HG02981 (cell line): ENCODE measurements at regions not wholly inside any gene's neighbourhood (a gene's known extent, or its start where the extent isn't known, plus 50 kb on each side); places are given as distances from the start of the nearest gene placed in this dataset.
"Not testable (repeated sequence)": the region's sequence is repeated elsewhere in the genome, so short reads cannot be mapped to it uniquely, and the experiment has no call there.

Experiments used
- ATAC-seq: cut with Tn5 transposase; IDR thresholded peaks from one replicate; pipeline ENCODE4 v1.9.1; 2021; ENCODE audit warnings: mild to moderate bottlenecking, moderate library complexity; ENCODE audit not compliant: unreplicated experiment

- ATAC-seq, result no peak
Observed at GRCh38 chr16:47920709-47921108, 235.1 kb downstream of the ABCC12 start.

- no peak for ATAC-seq
Observed at GRCh38 chr16:47917118-47917517, 238.7 kb downstream of the ABCC12 start.

GRCh38 chr16:47916266-47916665 is 239.5 kb downstream of the ABCC12 start:
- no peak for ATAC-seq

GRCh38 chr16:47907109-47907508 is 248.7 kb downstream of the ABCC12 start:
- ATAC-seq, result no peak

- ATAC-seq, result no peak
Observed at GRCh38 chr16:47905771-47906170, 250.0 kb downstream of the ABCC12 start.

- ATAC-seq, result no peak
Observed at GRCh38 chr16:47904691-47905090, 251.1 kb downstream of the ABCC12 start.

GRCh38 chr16:47903470-47903869 is 252.3 kb downstream of the ABCC12 start:
- ATAC-seq, result no peak

- not testable (repeated sequence) for ATAC-seq
Observed at GRCh38 chr16:47897105-47897504, 258.7 kb downstream of the ABCC12 start.

GRCh38 chr16:47895146-47895545 is 260.6 kb downstream of the ABCC12 start:
- no peak for ATAC-seq

GRCh38 chr16:47892999-47893398 is 262.8 kb downstream of the ABCC12 start:
- ATAC-seq, result no peak

GRCh38 chr16:47888734-47889133 is 267.1 kb downstream of the ABCC12 start:
- no peak for ATAC-seq

GRCh38 chr16:47888142-47888541 is 267.7 kb downstream of the ABCC12 start:
- ATAC-seq, result no peak

GRCh38 chr16:47887496-47887895 is 268.3 kb downstream of the ABCC12 start:
- ATAC-seq, result no peak

GRCh38 chr16:47886631-47887415 is 269.0 kb downstream of the ABCC12 start:
- no peak for ATAC-seq

GRCh38 chr16:47886139-47886538 is 269.7 kb downstream of the ABCC12 start:
- ATAC-seq, result no peak

GRCh38 chr16:47885489-47885888 is 270.3 kb downstream of the ABCC12 start:
- ATAC-seq, result no peak

- ATAC-seq, result no peak
Observed at GRCh38 chr16:47884116-47884725, 271.6 kb downstream of the ABCC12 start.

- ATAC-seq, result no peak
Observed at GRCh38 chr16:47881574-47881973, 274.2 kb downstream of the ABCC12 start.

GRCh38 chr16:47880653-47881052 is 275.1 kb downstream of the ABCC12 start:
- no peak for ATAC-seq

GRCh38 chr16:47877166-47877565 is 278.6 kb downstream of the ABCC12 start:
- no peak for ATAC-seq

- ATAC-seq, result no peak
Observed at GRCh38 chr16:47876511-47876910, 279.3 kb downstream of the ABCC12 start.

GRCh38 chr16:47873434-47873833 is 282.4 kb downstream of the ABCC12 start:
- ATAC-seq, result no peak

GRCh38 chr16:47872225-47872624 is 283.6 kb downstream of the ABCC12 start:
- ATAC-seq, result no peak
